ENCODE measurements at regions not wholly inside any gene's neighbourhood (a gene's known extent, or its start where the extent isn't known, plus 50 kb on each side); places are given as distances from the start of the nearest gene placed in this dataset.

DNA sequence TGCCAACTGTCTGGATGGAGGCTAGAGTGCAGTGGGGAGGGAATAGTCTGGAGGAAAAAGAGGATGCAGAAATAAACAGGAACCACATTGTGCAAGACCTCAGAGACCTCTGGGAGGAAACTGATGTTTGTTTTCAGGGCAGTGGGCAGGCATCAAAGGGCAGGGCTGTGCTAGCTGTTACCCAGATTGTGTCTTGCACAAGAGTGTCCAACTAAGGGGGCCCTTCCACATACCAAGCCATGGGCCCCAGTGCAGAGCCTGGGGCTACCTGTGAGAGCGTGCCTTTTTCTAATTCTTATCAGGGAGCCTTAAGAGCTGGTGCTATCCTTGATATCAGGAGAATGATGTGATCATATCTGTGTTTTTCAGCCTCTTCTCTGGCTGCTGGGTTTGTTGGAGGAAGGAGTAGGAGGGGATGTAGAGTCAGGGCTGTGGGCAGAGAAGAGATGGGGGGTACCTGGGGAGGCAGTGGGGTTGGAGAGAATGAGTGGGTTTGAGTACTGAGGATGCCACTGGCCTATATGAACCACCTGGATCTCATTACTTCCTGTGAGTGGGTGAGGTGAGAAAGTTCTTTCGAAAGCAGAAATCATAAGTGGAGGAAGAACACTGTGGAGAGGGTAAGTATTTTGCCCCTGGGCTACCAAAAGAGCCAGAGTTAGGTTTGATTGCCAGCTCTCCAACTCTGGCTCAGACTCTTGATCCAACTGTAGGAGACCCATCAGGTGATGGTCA lies 259.2 kb upstream of the CRY1 start:
- no peak for DNase-seq

- DNase-seq: no peak
Observed at GRCh38 chr12:107353312-107353711, 260.0 kb upstream of the CRY1 start.

DNA sequence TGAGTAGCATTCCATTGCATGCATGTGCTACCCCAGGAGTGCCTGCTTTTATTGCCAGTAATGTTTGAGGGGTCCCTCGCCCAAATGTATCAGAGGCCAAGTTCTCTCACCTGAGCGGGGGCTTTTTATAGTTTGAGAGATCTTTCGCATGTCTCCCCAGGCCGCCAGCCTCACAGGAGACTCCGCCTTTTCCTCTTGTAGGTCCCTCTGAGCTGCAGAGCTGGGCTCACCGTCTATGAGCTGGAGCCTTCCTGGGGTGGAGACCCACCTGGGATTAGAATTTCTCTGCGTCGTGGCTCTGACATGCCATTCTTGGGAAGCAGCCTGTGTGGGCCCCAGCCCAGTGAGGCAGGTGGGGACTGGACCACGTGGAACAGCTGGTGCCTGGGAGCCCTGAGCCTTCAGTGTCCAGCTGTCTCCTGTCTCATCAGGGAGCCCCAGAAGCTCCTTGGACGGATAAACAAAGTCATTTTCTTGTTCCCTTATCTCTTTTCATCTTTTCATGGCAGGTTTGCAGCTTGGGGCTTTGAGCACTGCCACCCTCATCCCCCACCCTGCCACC lies 261.7 kb upstream of the CRY1 start:
- DNase-seq: no peak

GRCh38 chr12:107355612-107356011 lies 262.3 kb upstream of the CRY1 start:
- no peak for DNase-seq

GRCh38 chr12:107356266-107356936 lies 263.1 kb upstream of the CRY1 start:
- no peak for DNase-seq

DNA sequence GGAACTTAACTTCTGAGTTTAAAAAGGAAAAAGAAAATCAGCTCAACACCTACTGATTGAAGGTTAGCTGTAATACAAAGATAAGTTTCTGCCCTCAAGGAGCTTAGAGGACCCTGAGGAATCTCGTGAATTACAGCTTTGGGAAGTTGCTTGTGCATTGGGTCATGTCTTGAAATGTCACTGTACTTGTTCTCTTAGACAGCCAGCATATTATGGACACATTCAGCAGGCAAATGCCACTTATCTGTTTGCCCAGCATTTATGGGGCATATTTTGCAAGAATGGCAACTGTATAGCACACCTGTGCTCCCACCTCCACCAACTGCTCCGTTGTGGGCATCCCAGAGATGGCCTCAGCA lies 263.6 kb upstream of the CRY1 start:
- DNase-seq: no peak

DNA sequence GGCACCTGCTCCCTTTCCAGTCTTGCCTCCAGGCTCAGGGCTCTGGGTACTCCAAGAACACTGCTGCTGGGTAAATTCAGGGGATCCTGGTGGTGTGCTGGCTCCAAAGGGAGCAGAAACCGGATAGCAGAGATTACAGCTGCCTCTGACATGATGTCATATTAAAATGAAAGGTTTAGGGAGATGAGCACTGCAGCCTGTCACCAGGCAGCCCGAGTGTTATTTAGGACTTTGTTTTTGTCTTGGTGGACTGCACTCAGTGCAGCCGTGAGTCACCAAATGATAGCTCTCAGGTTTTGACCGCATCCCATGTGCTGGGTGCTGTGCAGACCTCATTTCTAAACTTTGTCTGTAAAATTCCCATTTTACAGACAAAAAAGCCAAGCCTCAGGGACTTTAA lies 266.0 kb upstream of the CRY1 start:
- no peak for DNase-seq

DNA sequence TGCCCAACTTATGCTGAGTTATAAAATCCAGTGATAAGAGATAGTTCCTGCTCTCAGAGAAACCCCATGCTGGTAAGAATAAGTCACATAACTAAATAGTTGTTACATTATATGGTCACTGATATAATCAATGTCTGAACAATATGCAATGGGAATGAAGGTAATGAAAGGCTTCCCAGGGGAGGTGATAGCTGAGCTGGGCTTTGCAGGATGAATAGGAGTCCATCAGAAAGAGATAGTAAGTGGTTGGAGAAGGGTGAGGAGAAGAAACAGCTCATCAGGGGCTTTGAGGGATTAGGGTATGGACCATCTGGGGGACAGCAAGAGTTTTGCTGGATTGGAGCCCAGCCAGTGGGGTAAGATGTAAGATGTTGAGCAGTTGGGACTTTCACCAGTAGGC lies 266.7 kb upstream of the CRY1 start:
- DNase-seq: no peak

DNA sequence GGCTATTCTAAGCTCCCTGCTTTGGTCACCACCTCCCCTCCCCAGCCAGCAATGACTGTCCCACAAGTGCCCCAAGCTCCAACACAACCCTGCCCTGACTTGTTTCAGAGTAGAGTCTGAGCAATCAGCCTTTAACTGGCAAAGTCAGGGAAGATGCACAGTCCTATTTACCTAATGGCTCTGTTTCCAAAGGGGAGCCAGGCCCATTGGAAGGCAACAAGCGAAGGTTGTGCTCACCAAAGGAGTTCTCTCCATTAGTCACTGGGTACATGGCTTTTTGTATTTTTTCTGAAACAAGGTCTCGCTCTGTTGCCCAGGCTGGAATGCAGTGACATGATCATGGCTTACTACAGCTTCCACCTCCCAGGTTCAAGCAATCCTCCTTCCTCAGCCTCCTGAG lies 267.1 kb upstream of the CRY1 start:
- no peak for DNase-seq

DNA sequence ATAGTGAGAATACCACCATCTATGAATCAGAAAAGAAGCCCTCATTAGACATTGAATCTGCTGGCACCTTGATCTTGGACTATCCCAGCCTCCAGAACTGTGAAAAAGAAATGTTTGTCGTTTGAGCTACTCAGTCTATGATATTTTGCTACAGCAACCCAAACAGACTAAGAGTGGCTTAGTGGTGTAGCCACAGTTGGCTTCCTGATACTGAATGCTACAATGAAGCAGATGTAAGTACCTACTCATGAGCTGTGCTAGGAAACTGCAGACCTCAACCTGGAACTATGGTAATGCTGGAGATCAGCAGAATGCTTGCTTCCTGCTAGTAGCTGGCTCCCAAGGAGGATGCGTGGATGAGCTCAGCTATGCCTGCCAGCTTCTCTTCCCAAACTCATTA lies 268.6 kb upstream of the CRY1 start:
- DNase-seq: no peak

DNA sequence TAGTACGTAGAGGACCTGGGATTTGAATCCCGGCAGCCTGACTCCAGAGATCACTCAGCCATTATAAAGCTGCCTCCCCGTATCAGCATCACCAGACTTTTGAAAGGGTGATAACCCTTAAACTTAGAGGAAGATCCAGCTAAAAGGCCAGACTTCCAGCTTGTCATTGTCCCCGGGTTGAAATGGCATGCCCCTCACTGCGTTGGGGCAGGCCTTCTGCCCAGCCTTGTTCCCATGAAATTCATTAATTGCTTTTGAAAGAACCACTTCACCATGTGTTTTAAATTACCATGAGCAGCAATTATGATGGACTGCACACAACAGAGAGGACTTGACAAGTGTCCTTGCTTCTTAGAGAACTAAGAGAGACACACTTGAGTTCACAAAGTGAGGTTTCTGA lies 269.6 kb upstream of the CRY1 start:
- DNase-seq: no peak

GRCh38 chr12:107364875-107365518 lies 271.6 kb upstream of the CRY1 start:
- DNase-seq: no peak

DNA sequence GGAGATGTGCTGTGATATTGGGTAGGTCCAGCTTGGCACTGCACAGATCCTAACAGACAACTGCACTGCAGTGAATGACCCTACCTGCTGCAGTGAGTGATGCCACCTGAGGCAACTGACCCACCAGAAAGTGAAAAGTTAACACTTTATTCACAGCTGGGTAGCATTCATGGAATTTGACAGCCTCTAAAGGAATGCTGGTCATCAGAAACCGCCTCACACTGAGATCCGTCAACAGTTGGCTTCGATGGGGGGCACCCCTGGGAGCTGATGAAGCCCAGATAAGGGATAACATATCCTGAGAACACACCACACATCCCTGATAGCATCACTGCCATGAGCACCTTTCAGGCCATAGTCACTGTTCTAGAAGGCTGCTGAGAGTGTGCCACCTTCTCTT lies 272.4 kb upstream of the CRY1 start:
- DNase-seq: no peak

DNA sequence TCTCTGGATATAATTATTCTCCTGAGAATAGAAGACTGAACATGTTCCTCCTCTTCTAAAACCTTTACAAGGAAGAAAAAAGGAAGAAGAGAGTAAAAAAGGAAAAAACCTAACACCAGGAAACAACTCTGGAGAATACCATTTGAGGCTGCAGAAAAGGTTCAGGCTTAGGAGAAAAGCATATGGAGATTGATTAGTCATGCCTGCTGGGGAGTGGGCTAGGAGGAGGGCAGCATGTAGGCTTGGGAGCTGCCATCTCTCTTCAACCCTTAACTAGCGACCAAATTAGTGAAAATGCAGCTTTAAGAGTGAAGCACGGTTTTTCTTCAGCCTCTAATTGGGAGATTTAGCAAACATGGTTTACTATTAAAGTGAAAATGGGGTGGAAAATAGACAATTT lies 273.0 kb upstream of the CRY1 start:
- no peak for DNase-seq

DNA sequence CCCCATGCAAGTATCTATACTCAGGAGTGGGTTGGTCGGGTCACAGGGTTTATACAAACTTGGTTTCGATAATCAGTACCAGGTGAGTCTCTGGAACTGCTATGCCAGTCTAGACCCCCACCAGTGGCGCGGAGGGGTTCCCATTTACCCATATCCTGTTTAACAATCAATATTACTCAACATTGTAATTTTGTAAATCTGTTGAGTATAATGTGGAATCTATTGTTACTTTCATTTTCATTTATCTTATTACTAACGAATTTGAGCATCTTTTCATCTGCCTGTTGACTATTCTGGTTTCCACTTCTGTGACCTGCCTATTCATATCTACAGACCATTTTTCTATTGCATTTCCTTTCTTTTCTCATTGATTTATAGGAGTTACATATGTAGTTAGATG lies 275.2 kb upstream of the CRY1 start:
- peak; percentile 60 for DNase-seq

- DNase-seq: no peak
Observed at GRCh38 chr12:107369006-107369405, 275.7 kb upstream of the CRY1 start.

DNA sequence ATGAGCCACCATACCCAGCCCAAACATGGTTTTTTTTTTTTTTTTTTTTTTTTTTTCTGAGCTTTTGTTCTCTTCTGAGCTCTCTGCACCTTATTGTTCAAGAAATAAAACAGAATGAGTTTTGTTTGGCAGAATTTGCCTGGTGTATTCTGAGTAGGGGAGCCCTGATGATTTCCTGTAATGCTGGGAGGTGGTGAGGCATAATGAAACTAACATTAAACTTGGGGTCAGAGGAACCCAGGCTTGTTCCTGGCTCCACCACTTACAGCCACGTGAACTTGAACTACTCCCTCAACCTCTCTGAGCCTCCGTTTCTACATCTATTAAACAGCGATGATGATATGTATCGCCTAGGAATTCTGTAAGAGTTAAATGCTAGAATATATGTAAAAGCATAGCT lies 276.3 kb upstream of the CRY1 start:
- no peak for DNase-seq

DNA sequence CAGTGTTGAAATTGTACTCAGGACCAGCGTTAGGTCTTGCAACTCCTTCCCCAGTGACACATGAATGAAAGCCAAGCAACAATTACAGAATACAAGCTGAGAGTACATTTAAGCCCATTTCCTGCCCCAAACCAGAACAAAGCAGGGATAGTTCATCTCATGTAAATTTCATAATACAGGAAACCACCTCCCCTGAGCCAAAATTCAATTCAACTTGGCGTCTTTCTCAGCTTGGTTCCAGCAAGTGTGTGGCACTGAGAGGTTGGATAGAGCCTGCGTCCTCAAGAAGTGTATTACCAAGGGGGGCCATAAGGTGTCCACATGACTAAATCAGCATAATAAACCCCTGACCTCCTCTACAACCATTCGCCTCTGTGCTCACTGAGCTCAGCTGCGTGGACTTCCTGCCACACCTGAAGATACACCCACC lies 278.9 kb upstream of the CRY1 start:
- no peak for DNase-seq

GRCh38 chr12:107373238-107373809 lies 280.0 kb upstream of the CRY1 start:
- no peak for DNase-seq

GRCh38 chr12:107374161-107374840 lies 281.0 kb upstream of the CRY1 start:
- no peak for DNase-seq

DNA sequence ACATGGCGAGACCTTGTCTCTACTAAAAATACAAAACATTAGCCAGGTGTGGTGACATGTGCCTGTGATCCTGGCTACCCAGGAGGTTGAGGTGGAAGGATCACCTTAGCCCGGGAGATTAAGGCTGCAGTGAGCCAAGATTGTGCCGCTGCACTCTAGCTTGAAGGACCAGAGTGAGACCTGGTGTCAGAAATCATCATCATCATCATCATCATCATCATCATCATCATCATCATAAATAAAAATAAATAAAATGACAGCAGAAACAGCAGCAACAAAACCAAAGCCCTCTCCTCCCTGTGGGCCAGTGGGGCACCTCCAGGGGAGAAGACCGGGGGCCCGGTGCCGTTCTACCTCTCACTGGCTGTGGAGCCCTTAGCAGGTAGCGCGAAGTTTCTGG lies 281.9 kb upstream of the CRY1 start:
- DNase-seq: no peak

- DNase-seq: no peak
Observed at GRCh38 chr12:107377596-107378385, 284.4 kb upstream of the CRY1 start.
